HCT116 (cell line): ENCODE measurements at regions not wholly inside any gene's neighbourhood (a gene's known extent, or its start where the extent isn't known, plus 50 kb on each side); places are given as distances from the start of the nearest gene placed in this dataset.
A peak's percentile ranks its signal among the peaks of the same experiment; 100 is the strongest.
"Not testable (repeated sequence)": the region's sequence is repeated elsewhere in the genome, so short reads cannot be mapped to it uniquely, and the experiment has no call there.

Source experiments
- ATAC-seq: fragments of 200-7000 bp; cut with Tn5 transposase; 2 replicates; pipeline ENCODE4 v1.9.1; 2020; ENCODE audit warnings: mild to moderate bottlenecking, moderate library complexity
- BruUV-seq: library from RNA; stranded (reverse); fragments of 400-500 nt; replicated peaks from 2 replicates; lab custom pipeline; 2021; lab: Mats Ljungman, UMichigan
- CTCF ChIA-PET: fragments of 300-600 bp; sonication (Branson Sonifier 250); formaldehyde crosslinking; loops from one replicate; lab custom pipeline; 2021; ENCODE audit warnings: antibody characterized with exemption; lab: Charles Lee
- POLR2A ChIA-PET: fragments of 300-600, 350-600 bp; sonication (Branson Sonifier 250); formaldehyde crosslinking; loops from one replicate; lab custom pipeline; 2021; ENCODE audit warnings: antibody characterized with exemption; lab: Charles Lee
- RAD21 ChIA-PET, 2 experiments: fragments of 300-600 bp; sonication (Branson Sonifier 250); formaldehyde crosslinking; loops; one replicate each; lab custom pipeline; 2023; ENCODE audit warnings: low total read pairs in 2 of 2; ENCODE audit not compliant: uncharacterized antibody in 2 of 2, unreplicated experiment in 2 of 2, low non-redundant PET in 1 of 2; lab: Charles Lee
- DNase-seq: peaks from one replicate; pipeline ENCODE4 v3.0.0-alpha.2; 2010; ENCODE audit warnings: low read depth, low spot score
- H2AFZ ChIP-seq: fragments of 200-600 bp; shearing (Covaris generic), sonication (generic); 2 replicates; pipeline ENCODE4 v1.6.1; 2017; ENCODE audit warnings: low read depth, mixed run types, mixed read lengths, antibody characterized with exemption, low read length; ENCODE audit not compliant: poor library complexity, severe bottlenecking
- H3K27ac ChIP-seq: 2 replicates; pipeline ENCODE4 v1.5.1; 2012; ENCODE audit warnings: low read depth, low read length
- H3K27me3 ChIP-seq: fragments of 200-600 bp; sonication (generic); 2 replicates; pipeline ENCODE4 v1.6.1; 2016; ENCODE audit warnings: mixed run types, low read length, mixed read lengths; ENCODE audit not compliant: insufficient read depth
- H3K36me3 ChIP-seq, 2 experiments: fragments of 200-500 bp in 1 of 2; fragments of 200-600 bp in 1 of 2; sonication (Bioruptor generic) in 1 of 2; sonication (generic) in 1 of 2; 2 replicates each; pipeline versions ENCODE4 v1.5.1 to v1.6.1; 2014 to 2016; ENCODE audit warnings: low read length in 2 of 2, inconsistent platforms in 1 of 2, mixed read lengths in 1 of 2, mixed run types in 1 of 2; ENCODE audit not compliant: insufficient read depth in 2 of 2, control insufficient read depth in 1 of 2
- H3K4me1 ChIP-seq, 2 experiments: fragments of 200-600 bp in 1 of 2; sonication (generic) in 1 of 2; 2 replicates each; pipeline versions ENCODE4 v1.5.1 to v1.6.1; 2012 to 2017; ENCODE audit warnings: low read length in 2 of 2, inconsistent platforms in 1 of 2, mild to moderate bottlenecking in 1 of 2, mixed read lengths in 1 of 2, mixed run types in 1 of 2, moderate library complexity in 1 of 2; ENCODE audit not compliant: insufficient read depth in 2 of 2, control insufficient read depth in 1 of 2
- H3K4me2 ChIP-seq: fragments of 200-600 bp; sonication (generic); 2 replicates; pipeline ENCODE4 v1.6.1; 2017; ENCODE audit warnings: mixed run types, low read length, mixed read lengths
- H3K4me3 ChIP-seq, 2 experiments: fragments of 200-600 bp in 1 of 2; sonication (generic) in 1 of 2; replicated peaks in 1 of 2; 2 replicates each; pipeline ENCODE4 v1.5.1; 2011 to 2016; ENCODE audit warnings: low read length in 2 of 2, control low read depth in 1 of 2, low read depth in 1 of 2, mild to moderate bottlenecking in 1 of 2, mixed read lengths in 1 of 2, mixed run types in 1 of 2
- H3K79me2 ChIP-seq: fragments of 200-600 bp; sonication (generic); 2 replicates; pipeline ENCODE4 v1.6.1; 2017; ENCODE audit warnings: mild to moderate bottlenecking, mixed run types, low read length, moderate library complexity, mixed read lengths; ENCODE audit not compliant: insufficient read depth
- H3K9ac ChIP-seq: fragments of 200-600 bp; sonication (generic); 2 replicates; pipeline ENCODE4 v1.6.1; 2016; ENCODE audit warnings: low read length, mixed read lengths
- H3K9me2 ChIP-seq: fragments of 200-600 bp; sonication (generic), shearing (Covaris generic); 2 replicates; pipeline ENCODE4 v1.6.1; 2017; ENCODE audit warnings: mixed run types, mild to moderate bottlenecking, moderate library complexity; ENCODE audit not compliant: insufficient read depth
- H3K9me3 ChIP-seq, 2 experiments: fragments of 200-500 bp in 1 of 2; fragments of 200-600 bp in 1 of 2; sonication (Bioruptor generic) in 1 of 2; sonication (generic) in 1 of 2; 2 replicates each; pipeline ENCODE4 v1.6.1; 2014 to 2017; ENCODE audit warnings: low read length in 2 of 2, mixed read lengths in 2 of 2, inconsistent platforms in 1 of 2, low read depth in 1 of 2, mild to moderate bottlenecking in 1 of 2, mixed run types in 1 of 2, moderate library complexity in 1 of 2; ENCODE audit not compliant: control insufficient read depth in 1 of 2, insufficient read depth in 1 of 2
- H4K20me1 ChIP-seq: fragments of 200-600 bp; sonication (generic), shearing (Covaris generic); 2 replicates; pipeline ENCODE4 v1.6.1; 2017; ENCODE audit warnings: mixed run types, mild to moderate bottlenecking, moderate library complexity; ENCODE audit not compliant: insufficient read depth
- ATF3 ChIP-seq: IDR thresholded peaks from 2 replicates; pipeline ENCODE4 v1.6.1; 2012
- EZH2 ChIP-seq: fragments of 200-600 bp; sonication (generic); IDR thresholded peaks from 2 replicates; pipeline ENCODE4 v1.6.1; 2017; ENCODE audit warnings: antibody characterized with exemption, mixed run types
- JUND ChIP-seq: IDR thresholded peaks from 2 replicates; pipeline ENCODE4 v1.6.1; 2012
- ZFX ChIP-seq: fragments of 450-650 bp; IDR thresholded peaks from 2 replicates; pipeline ENCODE4 v1.6.1; 2017
- intact Hi-C: fragments of 100-400 bp; cut with micrococcal nuclease; formaldehyde crosslinking; loops from 2 replicates; pipeline ENCODE4 v1.10.0; 2022

- H3K27me3 ChIP-seq, result no peaks in the 10 kb centered on the region
Observed at GRCh38 chr12:3428631-3429030, 62.4 kb upstream of the PRMT8 start.

GRCh38 chr12:3429523-3429922 lies 61.5 kb upstream of the PRMT8 start:
- CTCF ChIA-PET, H3K4me3 ChIP-seq, RAD21 ChIA-PET, H3K36me3 ChIP-seq, H3K4me1 ChIP-seq, H3K27me3 ChIP-seq, H3K27ac ChIP-seq, intact Hi-C loops, POLR2A ChIA-PET, H3K79me2 ChIP-seq, DNase-seq, H2AFZ ChIP-seq, ATAC-seq, H4K20me1 ChIP-seq, H3K9ac ChIP-seq, H3K4me2 ChIP-seq, H3K9me2 ChIP-seq, BruUV-seq, H3K9me3 ChIP-seq: not testable (repeated sequence)

More at GRCh38 chr12:3428631-3429030, 62.4 kb upstream of the PRMT8 start:
- no peak overlapping the region for H3K27ac ChIP-seq
- H3K4me1 ChIP-seq, result peaks cover 0 to 6% of the 10 kb centered on the region in 2 experiments; a peak in 1 of 4 replicates
- H3K36me3 ChIP-seq, result no peaks in the 10 kb centered on the region
- H4K20me1 ChIP-seq, result no peaks in the 10 kb centered on the region
- H3K9me2 ChIP-seq, result no peaks in the 10 kb centered on the region
- H3K9ac ChIP-seq, result no peak overlapping the region
- H3K9me3 ChIP-seq, result no peaks in the 10 kb centered on the region
- no peak overlapping the region for H3K4me3 ChIP-seq
- H3K4me2 ChIP-seq, result no peak overlapping the region
- no TSS peak for BruUV-seq
- POLR2A ChIA-PET, result no interaction called here
- TF ChIP-seq ZFX, result no peak
- H2AFZ ChIP-seq, result no peak overlapping the region
- DNase-seq (no peak), ATAC-seq (no peak)
- CTCF ChIA-PET, result no interaction called here
- intact Hi-C loops, result no loop called here
- RAD21 ChIA-PET, result no interaction called here
- H3K79me2 ChIP-seq, result no peaks in the 10 kb centered on the region

- H3K4me1 ChIP-seq, result peaks cover 0 to 6% of the 10 kb centered on the region in 2 experiments; a peak in 1 of 4 replicates
- ChIA-PET CTCF (no interaction called here), POLR2A (no interaction called here), RAD21 (no interaction called here)
- no peak overlapping the region for H3K4me3 ChIP-seq
- no peaks in the 10 kb centered on the region for H3K36me3 ChIP-seq
- H4K20me1 ChIP-seq, result no peaks in the 10 kb centered on the region
- DNase-seq (no peak), ATAC-seq (no peak)
- H3K27ac ChIP-seq, result no peak overlapping the region
- H3K4me2 ChIP-seq, result 0 out of 2 replicates have a peak overlapping the region, but pooled peaks have one; percentile 18
- intact Hi-C loops, result no loop called here
- H3K9ac ChIP-seq, result no peak overlapping the region
- no peak overlapping the region for H2AFZ ChIP-seq
- TF ChIP-seq EZH2 (no peak), JUND (no peak), ATF3 (no peak)
- H3K9me2 ChIP-seq, result no peaks in the 10 kb centered on the region
- H3K79me2 ChIP-seq, result no peaks in the 10 kb centered on the region
- H3K27me3 ChIP-seq, result no peaks in the 10 kb centered on the region
- H3K9me3 ChIP-seq, result no peaks in the 10 kb centered on the region
- BruUV-seq, result no TSS peak
Observed at GRCh38 chr12:3431686-3432085, 59.3 kb upstream of the PRMT8 start.
